Activated naive CD8-positive, alpha-beta T cell treated with anti-CD3 and anti-CD28 coated beads, Interleukin-2, amount 10 ng/mL, durations not matched to agents 7 days and 5 days (primary cell): ENCODE measurements at regions not wholly inside any gene's neighbourhood (a gene's known extent, or its start where the extent isn't known, plus 50 kb on each side); places are given as distances from the start of the nearest gene placed in this dataset.
"Not testable (repeated sequence)": the region's sequence is repeated elsewhere in the genome, so short reads cannot be mapped to it uniquely, and the experiment has no call there.

Source experiments
- ATAC-seq: fragments of 150-1000 bp; cut with Tn5 transposase; one replicate; pipeline ENCODE4 v1.10.0; 2021; ENCODE audit warnings: low read depth, moderate library complexity
- POLR2A ChIA-PET: fragments of 350-600 bp; sonication (Branson Sonifier 250); formaldehyde crosslinking; loops from one replicate; lab custom pipeline; 2021; ENCODE audit warnings: antibody characterized with exemption; lab: Charles Lee
- DNase-seq: peaks from one replicate; pipeline ENCODE4 v3.0.0; 2021
- H3K27ac Mint-ChIP-seq: one replicate; pipeline ENCODE4 v1.8.0; 2022; ENCODE audit warnings: mild to moderate bottlenecking, mixed read lengths
- H3K27me3 Mint-ChIP-seq: one replicate; pipeline ENCODE4 v1.8.0; 2022; ENCODE audit warnings: mild to moderate bottlenecking, moderate library complexity, mixed read lengths
- H3K36me3 Mint-ChIP-seq: one replicate; pipeline ENCODE4 v1.8.0; 2021; ENCODE audit warnings: mild to moderate bottlenecking, mixed read lengths
- H3K4me1 Mint-ChIP-seq: one replicate; pipeline ENCODE4 v1.8.0; 2021; ENCODE audit warnings: mixed read lengths
- H3K4me3 Mint-ChIP-seq: one replicate; pipeline ENCODE4 v1.8.0; 2022; ENCODE audit warnings: mild to moderate bottlenecking, moderate library complexity, mixed read lengths
- H3K9me3 Mint-ChIP-seq: one replicate; pipeline ENCODE4 v1.8.0; 2021; ENCODE audit warnings: mixed read lengths

- H3K4me3 Mint-ChIP-seq, H3K27me3 Mint-ChIP-seq, DNase-seq, H3K9me3 Mint-ChIP-seq, H3K36me3 Mint-ChIP-seq, H3K4me1 Mint-ChIP-seq, H3K27ac Mint-ChIP-seq, ATAC-seq: not testable (repeated sequence)
- POLR2A ChIA-PET: interaction anchor here (0.7 kb wide), 1 partner anchor 110 kb away, joined by 3 read pairs; no protein-coding TSS in a partner anchor
Observed at GRCh38 chr5:2151301-2151888, 268.7 kb upstream of the IRX4 start.

- no peaks in the 10 kb centered on the region for H3K36me3 Mint-ChIP-seq
- H3K27me3 Mint-ChIP-seq: peaks cover 2% of the 10 kb centered on the region
- POLR2A ChIA-PET: no interaction called here
- DNase-seq: no peak
- H3K9me3 Mint-ChIP-seq: no peaks in the 10 kb centered on the region
- ATAC-seq: no peak
- H3K4me3 Mint-ChIP-seq: no peak overlapping the region
- H3K4me1 Mint-ChIP-seq: no peaks in the 10 kb centered on the region
- H3K27ac Mint-ChIP-seq: no peak overlapping the region
Observed at GRCh38 chr5:2149195-2149539, 266.4 kb upstream of the IRX4 start.

DNA sequence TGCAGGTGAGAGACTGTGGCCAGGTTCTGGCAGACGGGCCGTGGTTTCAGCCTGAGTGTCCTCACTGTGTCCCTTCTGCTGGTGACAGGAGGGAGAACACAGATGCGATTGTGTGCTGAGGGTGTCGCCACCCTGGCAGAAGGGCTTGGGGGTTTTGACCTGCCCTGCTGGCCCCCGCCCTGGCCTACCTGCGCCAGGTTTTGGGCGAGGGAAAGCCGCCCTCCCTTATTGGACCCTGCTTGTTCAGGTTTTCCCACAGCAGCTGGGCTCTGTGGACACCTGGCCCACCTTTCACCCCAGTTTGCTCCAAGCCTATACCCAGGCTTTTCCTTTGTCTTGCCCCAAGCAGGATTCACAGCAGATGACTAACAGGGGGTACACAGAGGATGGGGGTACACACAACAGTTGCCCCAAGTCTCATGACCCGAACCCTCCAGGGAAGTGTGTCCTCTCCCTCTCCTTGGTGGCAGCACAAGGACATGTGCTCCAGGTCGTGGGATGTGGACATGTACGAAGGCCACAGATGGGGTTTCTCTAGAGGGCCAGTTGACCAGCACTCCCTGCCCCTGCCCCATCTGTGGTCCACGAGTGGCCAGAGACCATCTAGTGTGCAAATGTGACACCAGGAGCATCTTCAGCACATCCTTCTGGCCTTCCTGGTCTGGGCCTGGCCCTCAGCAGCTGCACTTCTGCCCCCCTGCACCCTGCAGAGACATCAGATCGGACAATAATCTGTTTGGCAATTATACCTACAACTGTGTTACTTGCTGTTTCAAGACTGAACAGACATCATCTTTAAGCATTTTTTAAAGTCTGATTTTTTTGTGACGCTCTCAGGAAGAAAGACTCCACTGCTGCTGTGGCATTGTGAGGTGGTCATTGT, 265.8 kb upstream of the IRX4 start:
- Mint-ChIP-seq H3K27ac (no peak overlapping the region), H3K27me3 (peaks cover 4% of the 10 kb centered on the region), H3K36me3 (no peaks in the 10 kb centered on the region), H3K4me3 (no peak overlapping the region), H3K9me3 (no peaks in the 10 kb centered on the region), H3K4me1 (no peaks in the 10 kb centered on the region)
- ATAC-seq (no peak), DNase-seq (no peak)
- POLR2A ChIA-PET: no interaction called here

DNA sequence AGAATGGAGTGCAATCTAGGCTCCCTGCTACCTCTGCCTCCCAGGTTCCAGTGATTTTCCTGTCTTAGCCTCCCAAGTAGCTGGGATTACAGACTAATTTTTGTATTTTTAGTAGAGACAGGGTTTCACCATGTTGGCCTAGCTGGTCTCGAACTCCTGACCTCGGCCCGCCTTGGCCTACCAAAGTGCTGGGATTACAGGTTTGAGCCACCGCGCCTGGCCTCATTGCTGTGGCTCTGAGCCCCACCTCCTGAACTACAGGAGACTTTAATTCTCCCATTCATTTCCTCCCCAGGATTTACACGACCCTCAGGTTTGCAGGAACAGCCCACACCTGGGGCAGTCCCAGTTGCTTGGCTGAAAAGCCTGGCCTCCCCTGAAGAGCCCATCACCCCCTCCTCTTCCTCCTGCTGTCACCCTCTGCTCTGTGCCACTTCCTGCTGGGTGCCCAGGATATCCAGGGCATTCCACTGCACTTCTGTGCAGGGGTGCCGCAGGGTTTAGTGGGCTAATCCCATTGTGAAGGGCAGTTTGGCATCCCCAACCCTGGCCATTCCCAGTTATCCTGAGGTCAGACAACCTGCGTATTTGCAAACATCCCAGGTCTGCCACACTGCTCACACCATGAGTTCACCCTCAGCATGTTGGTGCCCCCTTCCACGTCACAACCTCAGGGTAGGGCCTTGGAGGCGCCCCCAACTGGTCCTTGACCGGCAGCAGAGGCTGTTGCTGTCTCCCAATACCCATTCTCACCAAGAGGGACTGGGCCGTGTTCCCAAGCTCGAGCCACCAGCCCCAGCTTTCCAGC, 265.0 kb upstream of the IRX4 start:
- DNase-seq: no peak
- peaks cover 4% of the 10 kb centered on the region for H3K27me3 Mint-ChIP-seq

GRCh38 chr5:2143646-2144353, 261.1 kb upstream of the IRX4 start:
- peaks cover 6% of the 10 kb centered on the region for H3K27me3 Mint-ChIP-seq
- no peak for DNase-seq
- no peaks in the 10 kb centered on the region for H3K9me3 Mint-ChIP-seq
- no peaks in the 10 kb centered on the region for H3K4me1 Mint-ChIP-seq
- H3K36me3 Mint-ChIP-seq: no peaks in the 10 kb centered on the region
- no peak overlapping the region for H3K4me3 Mint-ChIP-seq
- POLR2A ChIA-PET: no interaction called here
- H3K27ac Mint-ChIP-seq: no peak overlapping the region
- ATAC-seq: no peak

More for the DNA sequence above, 265.0 kb upstream of the IRX4 start:
- no peaks in the 10 kb centered on the region for H3K4me1 Mint-ChIP-seq
- H3K36me3 Mint-ChIP-seq: no peaks in the 10 kb centered on the region
- H3K27ac Mint-ChIP-seq: no peak overlapping the region
- POLR2A ChIA-PET: no interaction called here
- ATAC-seq: no peak
- no peak overlapping the region for H3K4me3 Mint-ChIP-seq
- no peaks in the 10 kb centered on the region for H3K9me3 Mint-ChIP-seq

- peaks cover 7% of the 10 kb centered on the region for H3K27me3 Mint-ChIP-seq
- no peak overlapping the region for H3K27ac Mint-ChIP-seq
- no peak for ATAC-seq
Observed at GRCh38 chr5:2143088-2143487, 260.4 kb upstream of the IRX4 start.

DNA sequence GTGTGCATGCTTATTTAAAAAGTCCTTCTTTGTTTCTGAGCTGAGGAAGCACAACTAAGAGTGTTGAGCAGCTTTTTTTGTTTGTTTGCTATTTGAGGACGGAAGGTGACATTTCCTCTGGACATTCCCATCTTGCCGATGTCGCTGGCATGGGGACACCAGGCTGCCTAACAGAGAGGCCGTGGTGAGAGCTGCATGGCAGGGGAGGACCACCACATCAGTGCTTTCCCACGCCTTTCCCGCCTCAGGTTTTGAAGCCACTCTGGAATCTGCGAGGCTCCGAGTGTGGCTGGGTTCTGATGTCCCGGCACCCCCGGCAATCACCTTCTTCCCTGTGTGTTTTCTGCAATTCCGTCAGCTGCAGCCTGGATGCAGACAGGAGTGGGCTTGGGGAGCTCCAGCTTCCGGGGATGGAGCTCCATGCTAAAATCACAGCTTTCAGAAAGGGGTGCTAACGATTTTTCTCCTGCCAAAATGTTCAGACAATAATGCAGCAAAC, 259.8 kb upstream of the IRX4 start:
- Mint-ChIP-seq H3K27ac (no peak overlapping the region), H3K9me3 (no peaks in the 10 kb centered on the region), H3K4me3 (no peak overlapping the region), H3K4me1 (no peaks in the 10 kb centered on the region), H3K27me3 (peaks cover 7% of the 10 kb centered on the region), H3K36me3 (no peaks in the 10 kb centered on the region)
- POLR2A ChIA-PET: no interaction called here
- DNase-seq: no peak
- ATAC-seq: no peak

More at GRCh38 chr5:2143088-2143487, 260.4 kb upstream of the IRX4 start:
- no peaks in the 10 kb centered on the region for H3K36me3 Mint-ChIP-seq
- no peaks in the 10 kb centered on the region for H3K9me3 Mint-ChIP-seq
- H3K4me1 Mint-ChIP-seq: no peaks in the 10 kb centered on the region
- DNase-seq: no peak
- POLR2A ChIA-PET: no interaction called here
- no peak overlapping the region for H3K4me3 Mint-ChIP-seq

- Mint-ChIP-seq H3K9me3 (no peaks in the 10 kb centered on the region), H3K4me3 (no peak overlapping the region)
Observed at GRCh38 chr5:2141254-2142000, 258.7 kb upstream of the IRX4 start.

DNA sequence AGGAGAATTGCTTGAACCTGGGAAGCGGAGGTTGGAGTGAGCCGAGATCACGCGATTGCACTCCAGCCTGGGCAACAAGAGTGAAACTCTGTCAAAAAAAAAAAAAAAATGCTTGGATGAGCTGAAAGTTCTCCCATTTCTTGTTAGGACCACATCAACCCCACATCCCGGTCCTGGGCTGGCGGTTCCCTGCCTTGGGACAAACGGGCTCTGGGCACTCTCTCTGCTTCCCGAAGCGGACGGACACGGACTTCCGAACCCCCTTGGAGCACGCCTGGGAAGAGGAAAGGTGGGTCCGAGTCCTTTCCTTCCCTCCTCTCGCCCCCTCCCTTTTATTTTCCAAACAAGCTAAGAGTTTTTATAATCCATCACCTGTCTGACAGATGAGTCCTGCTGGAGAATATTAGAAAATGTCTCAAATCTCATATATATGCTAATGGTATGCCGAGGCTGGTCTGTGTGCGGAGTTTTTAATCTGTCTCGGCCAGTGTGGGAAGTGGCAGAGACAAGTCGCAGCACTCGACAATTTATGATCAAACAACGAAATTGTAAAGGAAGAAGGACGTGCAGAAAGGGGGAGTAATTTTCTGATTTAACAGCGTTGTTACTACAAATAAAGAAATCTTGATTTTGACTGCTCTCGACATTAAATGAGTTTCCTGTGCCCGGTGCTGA, 257.9 kb upstream of the IRX4 start:
- H3K36me3 Mint-ChIP-seq: no peaks in the 10 kb centered on the region
- H3K27ac Mint-ChIP-seq: no peak overlapping the region
- no peak for DNase-seq
- H3K4me1 Mint-ChIP-seq: no peaks in the 10 kb centered on the region
- peaks cover 7% of the 10 kb centered on the region for H3K27me3 Mint-ChIP-seq
- POLR2A ChIA-PET: no interaction called here
- H3K4me3 Mint-ChIP-seq: no peak overlapping the region
- ATAC-seq: no peak
- no peaks in the 10 kb centered on the region for H3K9me3 Mint-ChIP-seq

More at GRCh38 chr5:2141254-2142000, 258.7 kb upstream of the IRX4 start:
- no peaks in the 10 kb centered on the region for H3K4me1 Mint-ChIP-seq
- POLR2A ChIA-PET: no interaction called here
- H3K27ac Mint-ChIP-seq: no peak overlapping the region
- H3K36me3 Mint-ChIP-seq: no peaks in the 10 kb centered on the region
- H3K27me3 Mint-ChIP-seq: peaks cover 7% of the 10 kb centered on the region
- ATAC-seq (no peak), DNase-seq (no peak)

- DNase-seq: no peak
- Mint-ChIP-seq H3K9me3 (no peaks in the 10 kb centered on the region), H3K27me3 (peaks cover 7% of the 10 kb centered on the region), H3K36me3 (no peaks in the 10 kb centered on the region), H3K4me1 (no peaks in the 10 kb centered on the region), H3K27ac (no peak overlapping the region), H3K4me3 (no peak overlapping the region)
- POLR2A ChIA-PET: no interaction called here
- ATAC-seq: no peak
Observed at GRCh38 chr5:2139478-2139877, 256.8 kb upstream of the IRX4 start.

GRCh38 chr5:2138896-2139295, 256.2 kb upstream of the IRX4 start:
- H3K4me3 Mint-ChIP-seq: no peak overlapping the region
- ATAC-seq: no peak
- peaks cover 7% of the 10 kb centered on the region for H3K27me3 Mint-ChIP-seq
- H3K4me1 Mint-ChIP-seq: no peaks in the 10 kb centered on the region
- no peaks in the 10 kb centered on the region for H3K36me3 Mint-ChIP-seq
- POLR2A ChIA-PET: no interaction called here
- no peak for DNase-seq
- no peaks in the 10 kb centered on the region for H3K9me3 Mint-ChIP-seq
- no peak overlapping the region for H3K27ac Mint-ChIP-seq

- POLR2A ChIA-PET: no interaction called here
- Mint-ChIP-seq H3K4me3 (no peak overlapping the region), H3K4me1 (no peaks in the 10 kb centered on the region), H3K36me3 (no peaks in the 10 kb centered on the region), H3K9me3 (no peaks in the 10 kb centered on the region), H3K27ac (no peak overlapping the region), H3K27me3 (peaks cover 4% of the 10 kb centered on the region)
- no peak for DNase-seq
- ATAC-seq: no peak
Observed at GRCh38 chr5:2137444-2138050, 254.8 kb upstream of the IRX4 start.
